ENCODE measurements at regions not wholly inside any gene's neighbourhood (a gene's known extent, or its start where the extent isn't known, plus 50 kb on each side); places are given as distances from the start of the nearest gene placed in this dataset.

GRCh38 chr1:181208083-181208482, 119.6 kb downstream of the IER5 start:
- Histone ChIP-seq H3K36me3 (no peaks in the 10 kb centered on the region), H3K4me3 (replicated peaks in 1 of 3) (no peak overlapping the region), H3K4me1 (no peaks in the 10 kb centered on the region), H3K27me3 (no peaks in the 10 kb centered on the region), H3K9me3 (no peaks in the 10 kb centered on the region), H3K27ac (no peak overlapping the region)
- no peak for DNase-seq
- intact Hi-C loops (cut with DNase I), result no loop called here
- WGBS, 2 donors, result 84 to 96% methylated on average over 6 of the region's 6 CpGs
- no peak for TF ChIP-seq CTCF (IDR thresholded peaks at IDR 0.05)
- no peak for TF ChIP-seq POLR2A (IDR thresholded peaks at IDR 0.05)

GRCh38 chr1:181208967-181209366, 120.5 kb downstream of the IER5 start:
- WGBS, 2 donors, result 94 to 96% methylated on average over 5 of the region's 5 CpGs
- intact Hi-C loops (cut with DNase I), result no loop called here
- H3K36me3 ChIP-seq, result no peaks in the 10 kb centered on the region
- no peaks in the 10 kb centered on the region for H3K4me1 ChIP-seq
- no peak overlapping the region for H3K4me3 ChIP-seq (replicated peaks in 1 of 3)
- DNase-seq, result no peak
- H3K27me3 ChIP-seq, result no peaks in the 10 kb centered on the region
- no peak for TF ChIP-seq POLR2A (IDR thresholded peaks at IDR 0.05)
- no peak for TF ChIP-seq CTCF (IDR thresholded peaks at IDR 0.05)
- H3K27ac ChIP-seq, result no peak overlapping the region
- H3K9me3 ChIP-seq, result no peaks in the 10 kb centered on the region

- intact Hi-C loops (cut with DNase I), result no loop called here
- Histone ChIP-seq H3K27ac (no peak overlapping the region), H3K36me3 (no peaks in the 10 kb centered on the region), H3K4me1 (peaks cover 0 to 3% of the 10 kb centered on the region in 2 donors), H3K4me3 (replicated peaks in 1 of 3) (no peak overlapping the region), H3K9me3 (no peaks in the 10 kb centered on the region), H3K27me3 (no peaks in the 10 kb centered on the region)
- TF ChIP-seq POLR2A (IDR thresholded peaks at IDR 0.05), result no peak
- no peak for TF ChIP-seq CTCF (IDR thresholded peaks at IDR 0.05)
- WGBS, 2 donors, result 75 to 77% methylated on average over 3 of the region's 3 CpGs
- no peak for DNase-seq
These were observed 124.6 kb downstream of the IER5 start for GRCh38 chr1:181213056-181213455.

- Histone ChIP-seq H3K4me1 (peaks cover 0 to 3% of the 10 kb centered on the region in 2 donors), H3K27ac (no peak overlapping the region), H3K4me3 (replicated peaks in 1 of 3) (no peak overlapping the region), H3K9me3 (no peaks in the 10 kb centered on the region), H3K36me3 (no peaks in the 10 kb centered on the region), H3K27me3 (no peaks in the 10 kb centered on the region)
- 33 to 41% methylated on average over 2 to 3 of the region's 3 CpGs for WGBS, 2 donors
- TF ChIP-seq CTCF (IDR thresholded peaks at IDR 0.05) (no peak), POLR2A (IDR thresholded peaks at IDR 0.05) (no peak)
- intact Hi-C loops (cut with DNase I), result no loop called here
- peak in 1 of 2 donors; percentile 4 for DNase-seq
These were observed 128.1 kb downstream of the IER5 start for GRCh38 chr1:181216591-181216994.

- intact Hi-C loops (cut with DNase I), result no loop called here
- no peaks in the 10 kb centered on the region for H3K27me3 ChIP-seq
- H3K4me1 ChIP-seq, result peaks cover 0 to 3% of the 10 kb centered on the region in 2 donors
- DNase-seq, result no peak
- no peaks in the 10 kb centered on the region for H3K36me3 ChIP-seq
- no peak overlapping the region for H3K4me3 ChIP-seq (replicated peaks in 1 of 3)
- 66 to 68% methylated on average over 4 of the region's 4 CpGs for WGBS, 2 donors
- no peak overlapping the region for H3K27ac ChIP-seq
- TF ChIP-seq CTCF (IDR thresholded peaks at IDR 0.05), result no peak
- no peak for TF ChIP-seq POLR2A (IDR thresholded peaks at IDR 0.05)
- H3K9me3 ChIP-seq, result no peaks in the 10 kb centered on the region
These were observed 131.4 kb downstream of the IER5 start for GRCh38 chr1:181219938-181220337.

Measured in thyroid gland (tissue), 4 donors.